Glutamatergic neuron (in vitro differentiated cells): ENCODE measurements at regions not wholly inside any gene's neighbourhood (a gene's known extent, or its start where the extent isn't known, plus 50 kb on each side); places are given as distances from the start of the nearest gene placed in this dataset.

Experiments used
- DNase-seq: peaks from one replicate; pipeline ENCODE4 v3.0.0; 2022
- H3K27ac Mint-ChIP-seq: one replicate; pipeline ENCODE4 v1.8.0; 2020; ENCODE audit warnings: mild to moderate bottlenecking, mixed read lengths, inconsistent platforms; ENCODE audit not compliant: unreplicated experiment
- H3K27me3 Mint-ChIP-seq: one replicate; pipeline ENCODE4 v1.8.0; 2020; ENCODE audit warnings: mild to moderate bottlenecking, moderate library complexity, mixed read lengths, inconsistent platforms; ENCODE audit not compliant: unreplicated experiment
- H3K36me3 Mint-ChIP-seq: one replicate; pipeline ENCODE4 v1.8.0; 2020; ENCODE audit warnings: mild to moderate bottlenecking, mixed read lengths, inconsistent platforms; ENCODE audit not compliant: unreplicated experiment
- H3K4me1 Mint-ChIP-seq: one replicate; pipeline ENCODE4 v1.8.0; 2020; ENCODE audit warnings: mild to moderate bottlenecking, low read depth, mixed read lengths, inconsistent platforms; ENCODE audit not compliant: unreplicated experiment
- H3K4me3 Mint-ChIP-seq: one replicate; pipeline ENCODE4 v1.8.0; 2020; ENCODE audit warnings: mild to moderate bottlenecking, mixed read lengths, inconsistent platforms; ENCODE audit not compliant: unreplicated experiment
- H3K9me3 Mint-ChIP-seq: one replicate; pipeline ENCODE4 v1.8.0; 2020; ENCODE audit warnings: mild to moderate bottlenecking, moderate library complexity, mixed read lengths, inconsistent platforms; ENCODE audit not compliant: unreplicated experiment
- TF ChIP-seq, protein P1 (sequence below): fragments of 200-600 bp; sonication (generic); IDR thresholded peaks from one replicate; pipeline ENCODE4 v1.5.0; 2021; ENCODE audit not compliant: partially characterized antibody, unreplicated experiment

DNA sequence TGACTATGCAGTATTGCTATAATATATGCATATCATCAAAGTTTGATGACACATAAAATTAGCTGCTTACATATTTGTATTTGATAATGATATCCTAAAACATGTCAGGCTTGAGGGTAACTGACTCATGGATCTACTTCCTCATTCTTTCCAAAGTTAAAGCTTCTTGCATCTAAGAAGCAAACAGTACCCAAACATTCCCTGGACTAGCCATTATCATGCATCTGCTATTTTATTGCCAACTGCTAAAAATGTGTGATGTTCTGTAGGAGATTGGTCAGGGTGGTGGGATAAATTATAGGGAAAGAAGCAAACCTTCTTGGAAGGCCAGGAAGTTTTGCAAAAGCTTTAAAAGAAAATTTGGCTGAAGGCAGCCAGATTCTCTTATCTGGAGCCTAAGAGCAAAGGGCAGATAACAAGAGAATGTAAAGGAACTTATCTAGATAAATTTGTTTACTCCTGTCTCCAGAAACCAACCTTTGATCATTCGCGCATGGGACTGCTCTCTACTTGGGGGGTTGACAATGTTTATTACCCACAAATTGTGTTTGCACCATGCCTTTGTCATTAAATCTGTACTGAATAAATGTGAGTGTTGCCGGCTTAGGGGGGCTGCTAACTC is 604.1 kb upstream of the TLE4 start:
- no peaks in the 10 kb centered on the region for H3K36me3 Mint-ChIP-seq
- no peak overlapping the region for H3K4me3 Mint-ChIP-seq
- H3K27ac Mint-ChIP-seq = no peak overlapping the region
- TF ChIP-seq, protein P1, sequence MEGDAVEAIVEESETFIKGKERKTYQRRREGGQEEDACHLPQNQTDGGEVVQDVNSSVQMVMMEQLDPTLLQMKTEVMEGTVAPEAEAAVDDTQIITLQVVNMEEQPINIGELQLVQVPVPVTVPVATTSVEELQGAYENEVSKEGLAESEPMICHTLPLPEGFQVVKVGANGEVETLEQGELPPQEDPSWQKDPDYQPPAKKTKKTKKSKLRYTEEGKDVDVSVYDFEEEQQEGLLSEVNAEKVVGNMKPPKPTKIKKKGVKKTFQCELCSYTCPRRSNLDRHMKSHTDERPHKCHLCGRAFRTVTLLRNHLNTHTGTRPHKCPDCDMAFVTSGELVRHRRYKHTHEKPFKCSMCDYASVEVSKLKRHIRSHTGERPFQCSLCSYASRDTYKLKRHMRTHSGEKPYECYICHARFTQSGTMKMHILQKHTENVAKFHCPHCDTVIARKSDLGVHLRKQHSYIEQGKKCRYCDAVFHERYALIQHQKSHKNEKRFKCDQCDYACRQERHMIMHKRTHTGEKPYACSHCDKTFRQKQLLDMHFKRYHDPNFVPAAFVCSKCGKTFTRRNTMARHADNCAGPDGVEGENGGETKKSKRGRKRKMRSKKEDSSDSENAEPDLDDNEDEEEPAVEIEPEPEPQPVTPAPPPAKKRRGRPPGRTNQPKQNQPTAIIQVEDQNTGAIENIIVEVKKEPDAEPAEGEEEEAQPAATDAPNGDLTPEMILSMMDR = no peak
- peaks cover 2% of the 10 kb centered on the region for H3K9me3 Mint-ChIP-seq
- no peaks in the 10 kb centered on the region for H3K27me3 Mint-ChIP-seq
- peaks cover 19% of the 10 kb centered on the region for H3K4me1 Mint-ChIP-seq
- DNase-seq = no peak

DNA sequence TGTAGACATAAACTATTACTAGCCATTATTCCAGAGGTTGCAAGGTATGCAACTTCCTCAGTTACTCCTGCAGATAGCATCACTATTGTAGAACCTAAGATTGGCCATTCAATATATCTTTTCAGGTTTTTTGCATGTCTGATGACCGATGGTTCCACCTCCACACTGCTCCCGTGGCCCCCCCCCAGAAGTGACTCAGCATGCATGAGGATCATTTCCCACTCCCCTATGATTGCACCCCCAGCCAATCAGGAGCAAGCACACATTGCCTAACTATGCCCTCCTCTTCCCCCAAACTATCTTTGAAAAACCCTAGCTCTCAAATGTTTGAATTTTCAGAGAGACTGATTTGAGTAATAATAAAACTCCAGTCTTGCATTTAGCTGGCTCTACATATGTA is 601.4 kb upstream of the TLE4 start:
- H3K27ac Mint-ChIP-seq = peak overlapping the region; percentile 11
- TF ChIP-seq, protein P1 = no peak
- DNase-seq = no peak
- no peaks in the 10 kb centered on the region for H3K36me3 Mint-ChIP-seq
- peaks cover 16% of the 10 kb centered on the region for H3K4me1 Mint-ChIP-seq
- H3K27me3 Mint-ChIP-seq = peaks cover 2% of the 10 kb centered on the region
- H3K4me3 Mint-ChIP-seq = no peak overlapping the region
- peaks cover 2% of the 10 kb centered on the region for H3K9me3 Mint-ChIP-seq

DNA sequence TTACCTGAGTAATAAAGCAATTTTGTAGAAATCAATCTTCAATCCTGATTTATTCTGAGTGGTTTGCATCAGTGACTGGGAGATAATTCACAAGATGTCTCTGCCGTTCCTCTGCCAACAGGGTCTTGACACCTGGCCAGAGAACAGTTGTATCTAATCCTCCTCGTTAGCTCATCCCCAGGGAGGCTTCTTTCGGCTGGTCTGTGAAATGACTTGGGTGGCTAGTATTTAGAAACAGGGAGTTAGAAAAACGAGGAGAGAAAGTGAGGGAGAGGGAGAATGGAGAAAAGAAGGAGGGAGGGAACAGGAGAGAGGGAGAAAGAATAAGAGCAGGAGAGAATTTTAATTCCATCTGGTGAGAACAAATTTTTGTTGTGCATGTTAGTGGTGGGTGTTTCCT is 600.2 kb upstream of the TLE4 start:
- no peaks in the 10 kb centered on the region for H3K36me3 Mint-ChIP-seq
- H3K4me3 Mint-ChIP-seq = peak overlapping the region; percentile 70
- H3K9me3 Mint-ChIP-seq = peaks cover 2% of the 10 kb centered on the region
- TF ChIP-seq, protein P1 = no peak
- H3K4me1 Mint-ChIP-seq = peaks cover 16% of the 10 kb centered on the region
- DNase-seq = no peak
- H3K27ac Mint-ChIP-seq = peak overlapping the region; percentile 91
- H3K27me3 Mint-ChIP-seq = peaks cover 2% of the 10 kb centered on the region

DNA sequence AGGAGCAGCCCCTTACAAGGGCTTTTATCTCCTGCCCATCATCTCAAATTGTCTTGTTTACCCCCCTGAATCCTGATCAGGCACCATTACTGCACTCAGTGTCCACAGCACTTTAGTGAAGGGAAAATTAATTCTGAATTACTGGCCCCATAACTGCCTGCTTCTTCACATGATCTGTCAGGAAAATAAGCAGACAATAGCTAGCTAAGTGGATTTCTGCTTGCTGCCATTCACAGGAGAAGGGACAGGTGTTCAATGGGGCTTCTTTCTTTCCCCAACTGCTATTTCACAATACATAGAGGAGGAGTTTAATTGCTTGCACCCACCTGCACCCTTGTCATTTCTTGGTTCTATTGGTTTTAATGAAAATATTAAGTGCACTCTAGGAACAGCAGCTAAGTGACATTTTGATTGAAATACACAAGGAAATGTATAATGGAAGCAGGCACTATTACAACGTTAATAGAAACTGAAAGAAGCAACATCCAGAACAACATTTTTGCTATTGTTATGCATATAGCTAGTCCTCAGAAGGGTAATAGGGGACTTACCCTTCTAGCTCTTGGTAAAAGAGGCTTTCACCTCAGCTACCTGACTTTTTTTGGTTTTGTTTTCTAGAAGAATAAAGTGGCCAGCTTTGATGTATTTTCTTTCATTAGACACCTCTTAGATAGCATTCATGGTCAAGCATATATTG is 599.3 kb upstream of the TLE4 start:
- no peaks in the 10 kb centered on the region for H3K36me3 Mint-ChIP-seq
- H3K27me3 Mint-ChIP-seq = peaks cover 2% of the 10 kb centered on the region
- no peak overlapping the region for H3K4me3 Mint-ChIP-seq
- TF ChIP-seq, protein P1 = no peak
- no peak for DNase-seq
- H3K4me1 Mint-ChIP-seq = peaks cover 16% of the 10 kb centered on the region
- H3K9me3 Mint-ChIP-seq = peaks cover 3% of the 10 kb centered on the region
- peak overlapping the region; percentile 91 for H3K27ac Mint-ChIP-seq

DNA sequence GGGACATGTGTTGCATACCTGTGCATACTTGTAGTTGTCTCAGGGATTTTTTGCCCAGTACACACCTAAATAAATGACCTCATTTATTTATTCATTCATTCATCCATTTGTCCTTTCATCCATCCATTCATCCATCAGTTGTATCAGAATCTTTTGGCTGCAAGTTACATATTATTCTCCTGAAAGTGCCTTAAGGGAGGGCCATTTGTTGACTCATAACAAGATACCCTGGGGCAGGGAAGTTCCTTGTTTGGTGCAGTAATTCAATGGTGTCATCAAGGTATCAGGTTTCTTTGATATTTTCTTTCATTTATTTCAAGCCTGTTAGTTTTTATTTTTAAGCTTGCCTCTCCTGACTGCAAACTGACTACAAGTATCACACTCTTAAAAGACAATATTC is 597.9 kb upstream of the TLE4 start:
- H3K27ac Mint-ChIP-seq = no peak overlapping the region
- TF ChIP-seq, protein P1 = no peak
- H3K9me3 Mint-ChIP-seq = peaks cover 3% of the 10 kb centered on the region
- peaks cover 2% of the 10 kb centered on the region for H3K27me3 Mint-ChIP-seq
- no peak for DNase-seq
- peaks cover 16% of the 10 kb centered on the region for H3K4me1 Mint-ChIP-seq
- H3K36me3 Mint-ChIP-seq = no peaks in the 10 kb centered on the region
- no peak overlapping the region for H3K4me3 Mint-ChIP-seq
